ENCODE measurements at regions not wholly inside any gene's neighbourhood (a gene's known extent, or its start where the extent isn't known, plus 50 kb on each side); places are given as distances from the start of the nearest gene placed in this dataset.

DNA sequence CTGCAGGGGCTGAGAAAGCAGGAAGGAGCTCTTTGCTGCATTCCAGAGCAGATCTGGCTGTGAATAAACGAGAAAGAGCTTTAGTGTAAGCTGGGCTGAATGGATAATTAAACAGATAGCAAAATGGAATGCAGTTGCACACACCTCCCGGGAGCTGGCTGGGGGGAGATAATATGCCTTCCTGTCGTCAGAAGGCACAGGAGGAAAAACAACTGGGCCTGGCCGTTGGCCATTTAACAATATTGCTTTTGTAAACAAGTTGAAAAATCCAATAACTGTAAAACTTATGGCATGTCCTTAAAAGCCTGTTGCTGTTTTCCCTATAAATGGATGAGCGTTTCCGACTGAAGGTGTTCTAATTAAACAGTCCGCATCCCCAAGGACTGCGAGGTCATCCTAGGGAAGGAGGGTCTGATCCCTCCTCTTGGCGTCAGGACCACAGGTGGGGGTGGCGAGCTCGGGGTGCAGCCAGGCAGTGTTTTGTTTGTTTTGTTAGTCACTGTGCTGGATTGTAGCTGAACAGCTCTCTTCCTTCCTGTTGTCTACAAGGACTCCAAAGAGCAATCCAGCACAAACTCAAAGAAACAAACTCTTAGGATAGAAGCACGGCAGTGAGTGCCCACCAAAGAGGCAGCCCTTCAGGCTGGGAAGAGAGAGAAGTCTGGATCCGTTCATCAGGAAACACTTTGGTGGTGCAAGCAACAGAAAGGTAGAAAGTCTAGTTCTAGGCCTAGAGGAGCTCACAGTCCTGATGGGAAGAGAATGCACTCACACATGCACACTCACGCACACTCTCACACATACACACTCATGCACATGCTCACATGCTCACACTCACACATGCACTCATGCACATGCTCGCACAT is 133.4 kb upstream of the SMAD3 start (continued):
- TF ChIP-seq TARDBP (IDR thresholded peaks at IDR 0.05) (no peak), TCF3 (CRISPR knock-in tag; IDR thresholded peaks at IDR 0.05) (peak; percentile 75), GATAD2B (IDR thresholded peaks at IDR 0.05; ENCODE audit: borderline replicate concordance) (0 out of 2 replicates have a peak, but pooled peaks have one; percentile 28), DNMT1 (IDR thresholded peaks at IDR 0.05) (no peak), SMARCB1 (IDR thresholded peaks at IDR 0.05; ENCODE audit: insufficient read length, low read depth) (no peak), PTBP1 (IDR thresholded peaks at IDR 0.05; ENCODE audit: low read depth, low read length) (no peak), ZKSCAN1 (IDR thresholded peaks at IDR 0.05; ENCODE audit: low read depth, low read length) (no peak), MCM5 (IDR thresholded peaks at IDR 0.05; ENCODE audit: low read depth) (no peak), ZBTB34 (CRISPR knock-in tag; IDR thresholded peaks at IDR 0.05) (no peak), ETS2 (tag; IDR thresholded peaks at IDR 0.05; ENCODE audit: borderline replicate concordance, poor library complexity, severe bottlenecking) (no peak), ATF4 (CRISPR knock-in tag; IDR thresholded peaks at IDR 0.05) (no peak), E2F4 (CRISPR knock-in tag; IDR thresholded peaks at IDR 0.05; ENCODE audit: low read depth) (no peak), COPS2 (conservative IDR thresholded peaks at IDR 0.05) (no peak), SNRNP70 (optimal IDR thresholded peaks at IDR 0.05; ENCODE audit: low read depth, low read length) (no peak)
- TF ChIP-seq, protein P1, sequence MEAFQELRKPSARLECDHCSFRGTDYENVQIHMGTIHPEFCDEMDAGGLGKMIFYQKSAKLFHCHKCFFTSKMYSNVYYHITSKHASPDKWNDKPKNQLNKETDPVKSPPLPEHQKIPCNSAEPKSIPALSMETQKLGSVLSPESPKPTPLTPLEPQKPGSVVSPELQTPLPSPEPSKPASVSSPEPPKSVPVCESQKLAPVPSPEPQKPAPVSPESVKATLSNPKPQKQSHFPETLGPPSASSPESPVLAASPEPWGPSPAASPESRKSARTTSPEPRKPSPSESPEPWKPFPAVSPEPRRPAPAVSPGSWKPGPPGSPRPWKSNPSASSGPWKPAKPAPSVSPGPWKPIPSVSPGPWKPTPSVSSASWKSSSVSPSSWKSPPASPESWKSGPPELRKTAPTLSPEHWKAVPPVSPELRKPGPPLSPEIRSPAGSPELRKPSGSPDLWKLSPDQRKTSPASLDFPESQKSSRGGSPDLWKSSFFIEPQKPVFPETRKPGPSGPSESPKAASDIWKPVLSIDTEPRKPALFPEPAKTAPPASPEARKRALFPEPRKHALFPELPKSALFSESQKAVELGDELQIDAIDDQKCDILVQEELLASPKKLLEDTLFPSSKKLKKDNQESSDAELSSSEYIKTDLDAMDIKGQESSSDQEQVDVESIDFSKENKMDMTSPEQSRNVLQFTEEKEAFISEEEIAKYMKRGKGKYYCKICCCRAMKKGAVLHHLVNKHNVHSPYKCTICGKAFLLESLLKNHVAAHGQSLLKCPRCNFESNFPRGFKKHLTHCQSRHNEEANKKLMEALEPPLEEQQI (IDR thresholded peaks at IDR 0.05): no peak
- TF ChIP-seq, protein P2, sequence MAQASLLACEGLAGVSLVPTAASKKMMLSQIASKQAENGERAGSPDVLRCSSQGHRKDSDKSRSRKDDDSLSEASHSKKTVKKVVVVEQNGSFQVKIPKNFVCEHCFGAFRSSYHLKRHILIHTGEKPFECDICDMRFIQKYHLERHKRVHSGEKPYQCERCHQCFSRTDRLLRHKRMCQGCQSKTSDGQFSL (CRISPR knock-in tag; IDR thresholded peaks at IDR 0.05): no peak
- TF ChIP-seq, protein P2 (tag; IDR thresholded peaks at IDR 0.05): no peak
- TF ChIP-seq, protein P3, sequence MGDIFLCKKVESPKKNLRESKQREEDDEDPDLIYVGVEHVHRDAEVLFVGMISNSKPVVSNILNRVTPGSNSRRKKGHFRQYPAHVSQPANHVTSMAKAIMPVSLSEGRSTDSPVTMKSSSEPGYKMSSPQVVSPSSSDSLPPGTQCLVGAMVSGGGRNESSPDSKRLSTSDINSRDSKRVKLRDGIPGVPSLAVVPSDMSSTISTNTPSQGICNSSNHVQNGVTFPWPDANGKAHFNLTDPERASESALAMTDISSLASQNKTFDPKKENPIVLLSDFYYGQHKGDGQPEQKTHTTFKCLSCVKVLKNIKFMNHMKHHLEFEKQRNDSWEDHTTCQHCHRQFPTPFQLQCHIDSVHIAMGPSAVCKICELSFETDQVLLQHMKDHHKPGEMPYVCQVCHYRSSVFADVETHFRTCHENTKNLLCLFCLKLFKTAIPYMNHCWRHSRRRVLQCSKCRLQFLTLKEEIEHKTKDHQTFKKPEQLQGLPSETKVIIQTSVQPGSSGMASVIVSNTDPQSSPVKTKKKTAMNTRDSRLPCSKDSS (IDR thresholded peaks at IDR 0.05; ENCODE audit: low read depth, partially characterized antibody): no peak
